ENCODE measurements at regions not wholly inside any gene's neighbourhood (a gene's known extent, or its start where the extent isn't known, plus 50 kb on each side); places are given as distances from the start of the nearest gene placed in this dataset.

DNA sequence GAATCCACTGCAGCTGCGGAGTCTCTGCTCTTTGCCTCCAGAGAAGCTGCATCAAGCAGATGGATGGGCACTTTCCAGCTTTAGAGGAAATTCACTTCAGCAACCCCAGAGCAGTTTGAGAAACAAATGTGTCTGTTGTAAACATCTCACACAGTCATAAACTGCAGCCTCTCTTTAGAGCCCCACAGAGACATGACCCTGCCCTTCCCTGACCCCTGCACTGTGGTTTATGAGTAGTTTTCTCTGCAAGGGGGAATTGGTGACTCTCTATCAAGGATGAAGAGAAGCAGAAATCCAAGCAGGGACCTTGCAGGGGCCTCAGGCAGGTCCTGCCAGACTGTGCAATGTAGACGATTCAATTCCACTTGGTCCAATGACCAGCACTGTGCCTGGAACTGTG lies 160.2 kb downstream of the SH2D4B start:
- no peak overlapping the region for H3K4me3 ChIP-seq (ENCODE audit: low read depth, poor library complexity, severe bottlenecking)
- intact Hi-C loops (cut with DNase I; ENCODE audit: low total_unique reads): loop anchor here (10.0 kb wide), 1 partner anchor 327 kb away; no protein-coding TSS in a partner anchor
- TF ChIP-seq, protein P1, sequence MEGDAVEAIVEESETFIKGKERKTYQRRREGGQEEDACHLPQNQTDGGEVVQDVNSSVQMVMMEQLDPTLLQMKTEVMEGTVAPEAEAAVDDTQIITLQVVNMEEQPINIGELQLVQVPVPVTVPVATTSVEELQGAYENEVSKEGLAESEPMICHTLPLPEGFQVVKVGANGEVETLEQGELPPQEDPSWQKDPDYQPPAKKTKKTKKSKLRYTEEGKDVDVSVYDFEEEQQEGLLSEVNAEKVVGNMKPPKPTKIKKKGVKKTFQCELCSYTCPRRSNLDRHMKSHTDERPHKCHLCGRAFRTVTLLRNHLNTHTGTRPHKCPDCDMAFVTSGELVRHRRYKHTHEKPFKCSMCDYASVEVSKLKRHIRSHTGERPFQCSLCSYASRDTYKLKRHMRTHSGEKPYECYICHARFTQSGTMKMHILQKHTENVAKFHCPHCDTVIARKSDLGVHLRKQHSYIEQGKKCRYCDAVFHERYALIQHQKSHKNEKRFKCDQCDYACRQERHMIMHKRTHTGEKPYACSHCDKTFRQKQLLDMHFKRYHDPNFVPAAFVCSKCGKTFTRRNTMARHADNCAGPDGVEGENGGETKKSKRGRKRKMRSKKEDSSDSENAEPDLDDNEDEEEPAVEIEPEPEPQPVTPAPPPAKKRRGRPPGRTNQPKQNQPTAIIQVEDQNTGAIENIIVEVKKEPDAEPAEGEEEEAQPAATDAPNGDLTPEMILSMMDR (IDR thresholded peaks at IDR 0.05): no peak
- no peak for TF ChIP-seq POLR2A (IDR thresholded peaks at IDR 0.05)
- 76 to 85% methylated on average over 2 of the region's 2 CpGs for WGBS, 2 donors
- no peak for DNase-seq (ENCODE audit: low spot score in 2 of 2)

DNA sequence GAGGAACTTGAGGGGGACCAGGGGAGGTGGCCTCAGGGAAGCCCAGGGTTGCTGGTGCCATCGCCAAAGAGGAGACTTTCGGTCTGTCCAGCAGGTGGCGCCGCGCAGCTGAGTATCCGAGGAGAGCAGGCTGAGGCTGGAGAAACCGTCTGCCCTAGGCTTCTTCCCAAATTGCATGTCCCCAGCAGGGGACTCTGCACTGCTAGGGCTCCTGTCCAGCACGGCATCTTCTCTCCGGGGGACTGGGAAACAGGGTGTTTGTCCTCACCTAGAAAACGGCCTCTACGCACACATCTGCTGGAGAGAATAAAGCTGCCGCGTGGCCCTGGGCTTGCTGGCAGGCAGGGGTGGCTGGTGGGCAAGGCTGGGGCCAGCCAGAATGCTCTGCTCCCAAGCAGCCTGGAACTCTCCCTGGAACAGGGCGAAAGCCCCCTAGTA lies 161.9 kb downstream of the SH2D4B start:
- H3K4me3 ChIP-seq (ENCODE audit: low read depth, poor library complexity, severe bottlenecking): no peak overlapping the region
- TF ChIP-seq POLR2A (IDR thresholded peaks at IDR 0.05): no peak
- TF ChIP-seq, protein P1 (IDR thresholded peaks at IDR 0.05): peak in 1 of 3 donors; percentile 20
- WGBS, 2 donors: 21% methylated on average over 14 of the region's 14 CpGs
- intact Hi-C loops (cut with DNase I; ENCODE audit: low total_unique reads): loop anchor here (10.0 kb wide), 1 partner anchor 325 kb away; no protein-coding TSS in a partner anchor
- DNase-seq (ENCODE audit: low spot score in 2 of 2): peak; percentile 69 to 95

DNA sequence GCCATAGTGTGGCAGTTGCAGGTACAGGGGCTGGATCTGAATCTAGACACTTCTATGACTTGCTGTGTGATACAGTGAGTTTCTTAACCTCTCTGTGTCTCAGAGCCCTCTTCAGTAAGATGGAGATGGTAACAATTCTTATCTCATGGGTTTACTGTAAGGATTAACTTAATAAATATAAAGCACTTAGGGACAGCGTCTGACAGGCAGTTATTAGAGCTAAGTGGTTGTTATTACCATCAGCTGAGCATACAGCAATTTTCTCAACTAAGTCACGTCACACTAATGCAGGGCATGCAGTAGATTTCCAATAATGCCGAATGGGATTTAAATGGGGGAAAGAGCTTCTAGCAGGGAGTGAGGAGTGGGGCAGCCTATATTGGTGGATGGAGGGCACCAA lies 162.6 kb downstream of the SH2D4B start:
- TF ChIP-seq, protein P1 (IDR thresholded peaks at IDR 0.05): no peak
- TF ChIP-seq POLR2A (IDR thresholded peaks at IDR 0.05): no peak
- DNase-seq (ENCODE audit: low spot score in 2 of 2): no peak
- no peak overlapping the region for H3K4me3 ChIP-seq (ENCODE audit: low read depth, poor library complexity, severe bottlenecking)
- WGBS, 2 donors: 92 to 94% methylated on average over 3 of the region's 3 CpGs
- intact Hi-C loops (cut with DNase I; ENCODE audit: low total_unique reads): no loop called here

DNA sequence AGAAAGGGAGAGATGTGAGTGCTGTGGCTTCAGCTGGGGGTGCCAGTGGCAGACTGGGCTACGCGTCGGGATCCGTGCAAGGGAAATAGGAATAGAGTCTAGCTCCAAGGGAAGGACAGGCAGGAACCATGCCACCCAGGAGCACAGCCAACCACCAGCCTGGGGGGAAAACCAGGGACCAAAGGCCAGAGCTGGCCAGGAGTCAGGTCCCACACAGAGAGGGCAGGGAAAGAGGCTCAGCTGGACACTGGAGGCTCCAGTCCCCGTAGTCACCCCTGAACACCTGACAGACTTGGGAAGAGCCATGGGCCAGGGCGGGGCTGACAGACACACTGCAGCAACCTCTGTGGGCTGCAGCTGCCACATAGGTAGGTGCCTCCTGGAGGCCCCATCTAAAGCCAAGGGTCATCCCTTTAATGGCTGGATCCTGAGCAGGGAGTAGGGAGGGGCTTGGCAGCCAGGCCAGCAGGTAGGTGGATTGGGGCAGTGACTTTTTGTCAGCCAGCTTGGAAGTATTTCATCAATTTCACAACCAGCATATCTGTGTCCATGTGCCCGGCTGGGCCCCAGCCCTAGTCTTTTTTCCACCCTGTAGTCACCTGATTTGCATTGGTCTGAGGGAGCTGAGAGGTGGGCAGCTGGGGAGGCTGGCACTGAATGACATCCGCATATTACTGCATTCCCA lies 163.2 kb downstream of the SH2D4B start:
- no peak overlapping the region for H3K4me3 ChIP-seq (ENCODE audit: low read depth, poor library complexity, severe bottlenecking)
- WGBS, 2 donors: 72 to 74% methylated on average over 8 of the region's 8 CpGs
- intact Hi-C loops (cut with DNase I; ENCODE audit: low total_unique reads): no loop called here
- no peak for TF ChIP-seq POLR2A (IDR thresholded peaks at IDR 0.05)
- TF ChIP-seq, protein P1 (IDR thresholded peaks at IDR 0.05): no peak
- DNase-seq (ENCODE audit: low spot score in 2 of 2): no peak

DNA sequence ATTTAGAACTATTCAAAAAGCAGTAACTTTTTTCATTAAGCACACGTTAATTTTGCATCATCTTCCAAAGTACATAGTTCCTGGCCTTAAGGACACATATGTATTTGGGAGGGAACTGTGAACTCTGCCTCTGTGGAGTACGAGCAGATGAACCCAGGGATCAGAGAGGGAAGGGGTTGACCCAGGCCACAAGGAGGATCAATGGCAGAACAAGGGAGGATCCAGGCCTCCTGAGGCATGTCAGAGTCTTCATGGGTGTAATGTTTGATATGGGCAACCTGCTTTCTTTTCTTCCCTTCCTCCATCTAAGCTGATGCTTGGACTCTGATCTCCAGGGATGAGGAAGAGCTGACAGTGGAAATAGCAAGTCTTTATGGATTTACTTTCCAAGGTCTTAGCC lies 164.0 kb downstream of the SH2D4B start:
- 79 to 91% methylated on average over 2 of the region's 2 CpGs for WGBS, 2 donors
- no peak for TF ChIP-seq POLR2A (IDR thresholded peaks at IDR 0.05)
- TF ChIP-seq, protein P1 (IDR thresholded peaks at IDR 0.05): no peak
- H3K4me3 ChIP-seq (ENCODE audit: low read depth, poor library complexity, severe bottlenecking): no peak overlapping the region
- intact Hi-C loops (cut with DNase I; ENCODE audit: low total_unique reads): no loop called here
- no peak for DNase-seq (ENCODE audit: low spot score in 2 of 2)

DNA sequence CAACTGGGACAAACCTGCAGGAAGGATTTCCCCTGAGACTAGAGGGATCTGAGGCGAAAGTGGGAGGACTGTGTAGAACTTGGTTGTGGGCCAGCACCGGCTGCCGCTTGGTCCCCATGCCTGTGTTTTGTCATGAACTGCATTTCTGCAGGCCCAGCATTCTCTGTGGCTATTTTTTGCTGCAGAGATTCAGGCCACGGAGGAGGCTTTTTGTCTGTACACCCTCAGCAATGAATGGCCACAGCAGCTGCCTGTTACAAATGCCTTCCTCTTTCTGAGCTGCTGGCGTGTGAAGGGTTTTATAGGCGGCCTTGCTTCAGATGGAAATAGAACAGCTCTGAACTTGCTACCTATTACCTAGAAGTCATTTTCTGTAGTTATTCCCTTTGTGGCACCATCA lies 164.4 kb downstream of the SH2D4B start:
- H3K4me3 ChIP-seq (ENCODE audit: low read depth, poor library complexity, severe bottlenecking): no peak overlapping the region
- intact Hi-C loops (cut with DNase I; ENCODE audit: low total_unique reads): no loop called here
- 74 to 80% methylated on average over 6 of the region's 6 CpGs for WGBS, 2 donors
- TF ChIP-seq POLR2A (IDR thresholded peaks at IDR 0.05): no peak
- TF ChIP-seq, protein P1 (IDR thresholded peaks at IDR 0.05): no peak
- DNase-seq (ENCODE audit: low spot score in 2 of 2): no peak

All from lower leg skin (tissue), 4 donors.